Heart left ventricle (tissue), 13 donors: ENCODE measurements at regions not wholly inside any gene's neighbourhood (a gene's known extent, or its start where the extent isn't known, plus 50 kb on each side); places are given as distances from the start of the nearest gene placed in this dataset.

ENCODE experiments used
- CTCF ChIP-seq, 12 donors: fragments of 200-600 bp; sonication (generic) in 4 of 12; IDR thresholded peaks; one replicate each; pipeline versions ENCODE4 v1.5.0 to v1.8.0; 2018 to 2022; ENCODE audit warnings: antibody characterized with exemption in 12 of 12, mild to moderate bottlenecking in 5 of 12
- POLR2A ChIP-seq, 2 donors: fragments of 450-650 bp; IDR thresholded peaks; one replicate each; pipeline ENCODE4 v1.6.1; 2017; ENCODE audit warnings: antibody characterized with exemption in 2 of 2, mild to moderate bottlenecking in 2 of 2, moderate library complexity in 2 of 2
- donor health status: ischemic (EF 13 %, LVEDD 7.1; RV severe dilation, severe dysfunction).
- donor health status: DM: no; HTN: yes; CAD: no.
- donor health status: DM: no; HTN: no; CAD: no.
- donor health status: ischemic (EF 25% LVEDD 6.9; RV normal size, moderate dysfunction).
- donor health status: ischemic (EF 25% LVEDD 5.7; RV mildly dilated, moderate dysfunction).
- donor health status: ischemic (EF 35%, LVEDD 5.7; RV mildly dilated, moderate dysfunction).
- donor health status: nonischemic (EF 11% LVEDD 7.7; RV severe dilation, severe dysfunction).
- donor health status: DM: yes; HTN: yes; CAD: no.
- donor health status: PGD.
- donor health status: ischemic (EF 29% LVEDD 5.4; RV normal size, mild dysfunction).
- donor health status: nonischemic (EF 23%, LVEDD 6.1; RV moderate dilation, normal function).

GRCh38 chr5:166503506-166503905 lies 1787.9 kb upstream of the WWC1 start:
- no peak for TF ChIP-seq CTCF (IDR thresholded peaks at IDR 0.05)
- no peak for TF ChIP-seq POLR2A (IDR thresholded peaks at IDR 0.05)
